ENCODE measurements at regions not wholly inside any gene's neighbourhood (a gene's known extent, or its start where the extent isn't known, plus 50 kb on each side); places are given as distances from the start of the nearest gene placed in this dataset.

GRCh38 chr13:68851026-68851425, 1256.6 kb upstream of the ATXN8OS start:
- Histone ChIP-seq H3K4me3 (no peak overlapping the region), H3K36me3 (no peaks in the 10 kb centered on the region), H3K27ac (no peak overlapping the region), H3K4me1 (ENCODE audit: low read depth) (no peaks in the 10 kb centered on the region), H3K27me3 (no peaks in the 10 kb centered on the region), H3K9me3 (ENCODE audit: low read depth) (no peaks in the 10 kb centered on the region)
- no peak for TF ChIP-seq CTCF (IDR thresholded peaks at IDR 0.05; ENCODE audit: low read depth, low read length)
- no peak for DNase-seq (ENCODE audit: low read depth in 1 of 2, low spot score in 1 of 2)

- no peaks in the 10 kb centered on the region for H3K36me3 ChIP-seq
- TF ChIP-seq CTCF (IDR thresholded peaks at IDR 0.05; ENCODE audit: low read depth, low read length): no peak
- H3K4me3 ChIP-seq: no peak overlapping the region
- no peaks in the 10 kb centered on the region for H3K9me3 ChIP-seq (ENCODE audit: low read depth)
- no peak for DNase-seq (ENCODE audit: low read depth in 1 of 2, low spot score in 1 of 2)
- H3K4me1 ChIP-seq (ENCODE audit: low read depth): no peaks in the 10 kb centered on the region
- H3K27ac ChIP-seq: no peak overlapping the region
- H3K27me3 ChIP-seq: no peaks in the 10 kb centered on the region
Measured at GRCh38 chr13:68850160-68850559, 1257.5 kb upstream of the ATXN8OS start.

GRCh38 chr13:68846663-68847062, 1261.0 kb upstream of the ATXN8OS start:
- Histone ChIP-seq H3K27me3 (no peaks in the 10 kb centered on the region), H3K27ac (no peak overlapping the region), H3K36me3 (no peaks in the 10 kb centered on the region), H3K4me3 (no peak overlapping the region), H3K4me1 (ENCODE audit: low read depth) (no peaks in the 10 kb centered on the region), H3K9me3 (ENCODE audit: low read depth) (no peaks in the 10 kb centered on the region)
- DNase-seq (ENCODE audit: low read depth in 1 of 2, low spot score in 1 of 2): no peak
- no peak for TF ChIP-seq CTCF (IDR thresholded peaks at IDR 0.05; ENCODE audit: low read depth, low read length)

- H3K27ac ChIP-seq: no peak overlapping the region
- H3K4me3 ChIP-seq: no peak overlapping the region
Measured at GRCh38 chr13:68834375-68834774, 1273.3 kb upstream of the ATXN8OS start.

GRCh38 chr13:68816715-68817114, 1290.9 kb upstream of the ATXN8OS start:
- Histone ChIP-seq H3K36me3 (no peaks in the 10 kb centered on the region), H3K27me3 (no peaks in the 10 kb centered on the region), H3K4me3 (no peak overlapping the region), H3K4me1 (ENCODE audit: low read depth) (peaks cover 9% of the 10 kb centered on the region), H3K27ac (no peak overlapping the region), H3K9me3 (ENCODE audit: low read depth) (no peaks in the 10 kb centered on the region)
- TF ChIP-seq CTCF (IDR thresholded peaks at IDR 0.05; ENCODE audit: low read depth, low read length): no peak
- DNase-seq (ENCODE audit: low read depth in 1 of 2, low spot score in 1 of 2): no peak

More at GRCh38 chr13:68834375-68834774, 1273.3 kb upstream of the ATXN8OS start:
- Histone ChIP-seq H3K27me3 (no peaks in the 10 kb centered on the region), H3K9me3 (ENCODE audit: low read depth) (no peaks in the 10 kb centered on the region), H3K36me3 (no peaks in the 10 kb centered on the region), H3K4me1 (ENCODE audit: low read depth) (no peaks in the 10 kb centered on the region)
- TF ChIP-seq CTCF (IDR thresholded peaks at IDR 0.05; ENCODE audit: low read depth, low read length): no peak
- no peak for DNase-seq (ENCODE audit: low read depth in 1 of 2, low spot score in 1 of 2)
